ENCODE measurements at regions not wholly inside any gene's neighbourhood (a gene's known extent, or its start where the extent isn't known, plus 50 kb on each side); places are given as distances from the start of the nearest gene placed in this dataset.

- H3K79me2 ChIP-seq (ENCODE audit: insufficient read depth, low read length): no peaks in the 10 kb centered on the region
- peak; percentile 23 for DNase-seq (ENCODE audit: low read depth)
- no peak overlapping the region for H3K4me3 ChIP-seq (ENCODE audit: insufficient read depth, low read depth, low read length)
- no peaks in the 10 kb centered on the region for H3K36me3 Mint-ChIP-seq (ENCODE audit: low read depth, unreplicated experiment)
- TF ChIP-seq CTCF (IDR thresholded peaks at IDR 0.05; ENCODE audit: insufficient read depth, low read depth, low read length): no peak
- TF ChIP-seq EZH2 (IDR thresholded peaks at IDR 0.05; ENCODE audit: insufficient read depth, low read length): no peak
- H3K9me3 ChIP-seq (ENCODE audit: insufficient read depth, low read depth, low read length): no peaks in the 10 kb centered on the region
- H3K27me3 Mint-ChIP-seq (ENCODE audit: low read depth, unreplicated experiment): no peaks in the 10 kb centered on the region
- no peak overlapping the region for H2AFZ ChIP-seq (ENCODE audit: low read depth, low read length)
- no peaks in the 10 kb centered on the region for H3K4me1 ChIP-seq (ENCODE audit: insufficient read depth, low read length)
- H3K4me2 ChIP-seq (ENCODE audit: low read length): no peak overlapping the region
- no peak overlapping the region for H3K9ac ChIP-seq (ENCODE audit: low read length)
- no peaks in the 10 kb centered on the region for H3K27me3 ChIP-seq (ENCODE audit: insufficient read depth, low read length)
- no peak overlapping the region for H3K27ac ChIP-seq (ENCODE audit: low read depth, low read length)
- no peaks in the 10 kb centered on the region for H3K36me3 ChIP-seq (ENCODE audit: insufficient read depth, low read length)
- no peaks in the 10 kb centered on the region for H4K20me1 ChIP-seq (ENCODE audit: insufficient read depth, low read length)
- no peaks in the 10 kb centered on the region for H3K4me1 Mint-ChIP-seq (ENCODE audit: low read depth, unreplicated experiment)
- FAIRE-seq: no peak
- H3K9me3 Mint-ChIP-seq (ENCODE audit: unreplicated experiment): no peaks in the 10 kb centered on the region
- no peak overlapping the region for H3K4me3 Mint-ChIP-seq (ENCODE audit: unreplicated experiment)
- no peak overlapping the region for H3K27ac Mint-ChIP-seq (ENCODE audit: unreplicated experiment)
Measured at GRCh38 chr12:87233671-87234070, 795.5 kb downstream of the C12orf50 start.

- no peaks in the 10 kb centered on the region for H3K9me3 ChIP-seq (ENCODE audit: insufficient read depth, low read depth, low read length)
- H3K36me3 ChIP-seq (ENCODE audit: insufficient read depth, low read length): no peaks in the 10 kb centered on the region
- no peak overlapping the region for H3K4me3 ChIP-seq (ENCODE audit: insufficient read depth, low read depth, low read length)
- H3K27ac ChIP-seq (ENCODE audit: low read depth, low read length): no peak overlapping the region
- no peaks in the 10 kb centered on the region for H3K4me1 ChIP-seq (ENCODE audit: insufficient read depth, low read length)
- no peaks in the 10 kb centered on the region for H3K79me2 ChIP-seq (ENCODE audit: insufficient read depth, low read length)
- no peaks in the 10 kb centered on the region for H3K27me3 ChIP-seq (ENCODE audit: insufficient read depth, low read length)
- Mint-ChIP-seq H3K27me3 (ENCODE audit: low read depth, unreplicated experiment) (no peaks in the 10 kb centered on the region), H3K4me1 (ENCODE audit: low read depth, unreplicated experiment) (peaks cover 1% of the 10 kb centered on the region), H3K9me3 (ENCODE audit: unreplicated experiment) (no peaks in the 10 kb centered on the region), H3K36me3 (ENCODE audit: low read depth, unreplicated experiment) (no peaks in the 10 kb centered on the region), H3K27ac (ENCODE audit: unreplicated experiment) (no peak overlapping the region), H3K4me3 (ENCODE audit: unreplicated experiment) (no peak overlapping the region)
- H3K9ac ChIP-seq (ENCODE audit: low read length): no peak overlapping the region
- TF ChIP-seq CTCF (IDR thresholded peaks at IDR 0.05; ENCODE audit: insufficient read depth, low read depth, low read length): no peak
- TF ChIP-seq EZH2 (IDR thresholded peaks at IDR 0.05; ENCODE audit: insufficient read depth, low read length): no peak
- no peak overlapping the region for H2AFZ ChIP-seq (ENCODE audit: low read depth, low read length)
- DNase-seq (ENCODE audit: low read depth) (no peak), FAIRE-seq (no peak)
- no peaks in the 10 kb centered on the region for H4K20me1 ChIP-seq (ENCODE audit: insufficient read depth, low read length)
- no peak overlapping the region for H3K4me2 ChIP-seq (ENCODE audit: low read length)
Measured at GRCh38 chr12:87231818-87232217, 797.4 kb downstream of the C12orf50 start.

DNA sequence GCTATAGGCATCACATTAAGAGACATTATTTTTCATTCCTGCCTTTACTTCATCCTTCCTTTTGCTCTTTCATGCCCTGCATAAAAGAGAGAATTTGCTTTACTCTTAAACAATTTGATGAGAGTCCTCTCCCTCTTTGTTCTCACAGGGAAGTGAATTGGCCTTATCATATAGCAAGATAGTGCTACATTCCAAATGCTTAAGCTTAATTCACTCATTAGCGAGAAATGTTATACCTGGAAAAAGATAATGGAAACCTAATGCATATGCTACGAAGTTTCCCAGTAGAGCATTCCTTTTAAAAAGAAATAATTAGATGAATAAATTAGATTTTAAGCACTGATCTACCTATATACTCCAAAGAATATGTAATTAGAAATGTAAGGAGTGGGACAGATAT, 798.8 kb downstream of the C12orf50 start:
- H3K4me2 ChIP-seq (ENCODE audit: low read length): no peak overlapping the region
- DNase-seq (ENCODE audit: low read depth) (no peak), FAIRE-seq (no peak)
- no peaks in the 10 kb centered on the region for H3K79me2 ChIP-seq (ENCODE audit: insufficient read depth, low read length)
- H2AFZ ChIP-seq (ENCODE audit: low read depth, low read length): no peak overlapping the region
- H3K36me3 Mint-ChIP-seq (ENCODE audit: low read depth, unreplicated experiment): no peaks in the 10 kb centered on the region
- H4K20me1 ChIP-seq (ENCODE audit: insufficient read depth, low read length): no peaks in the 10 kb centered on the region
- H3K27ac Mint-ChIP-seq (ENCODE audit: unreplicated experiment): no peak overlapping the region
- peaks cover 1% of the 10 kb centered on the region for H3K4me1 Mint-ChIP-seq (ENCODE audit: low read depth, unreplicated experiment)
- H3K27me3 ChIP-seq (ENCODE audit: insufficient read depth, low read length): no peaks in the 10 kb centered on the region
- H3K4me3 Mint-ChIP-seq (ENCODE audit: unreplicated experiment): no peak overlapping the region
- no peaks in the 10 kb centered on the region for H3K36me3 ChIP-seq (ENCODE audit: insufficient read depth, low read length)
- H3K9ac ChIP-seq (ENCODE audit: low read length): no peak overlapping the region
- no peaks in the 10 kb centered on the region for H3K4me1 ChIP-seq (ENCODE audit: insufficient read depth, low read length)
- H3K27me3 Mint-ChIP-seq (ENCODE audit: low read depth, unreplicated experiment): no peaks in the 10 kb centered on the region
- no peak overlapping the region for H3K4me3 ChIP-seq (ENCODE audit: insufficient read depth, low read depth, low read length)
- no peak overlapping the region for H3K27ac ChIP-seq (ENCODE audit: low read depth, low read length)
- H3K9me3 Mint-ChIP-seq (ENCODE audit: unreplicated experiment): no peaks in the 10 kb centered on the region
- no peak for TF ChIP-seq EZH2 (IDR thresholded peaks at IDR 0.05; ENCODE audit: insufficient read depth, low read length)
- no peak for TF ChIP-seq CTCF (IDR thresholded peaks at IDR 0.05; ENCODE audit: insufficient read depth, low read depth, low read length)
- no peaks in the 10 kb centered on the region for H3K9me3 ChIP-seq (ENCODE audit: insufficient read depth, low read depth, low read length)

All from astrocyte (in vitro differentiated cells and primary cell).